ENCODE measurements at regions not wholly inside any gene's neighbourhood (a gene's known extent, or its start where the extent isn't known, plus 50 kb on each side); places are given as distances from the start of the nearest gene placed in this dataset.

GRCh38 chr20:24747010-24747712 is 201.9 kb upstream of the CST7 start:
- Histone ChIP-seq H3K4me3 (no peak overlapping the region), H3K36me3 (no peaks in the 10 kb centered on the region), H3K27me3 (no peaks in the 10 kb centered on the region), H3K9me3 (no peaks in the 10 kb centered on the region), H3K27ac (no peak overlapping the region), H3K4me1 (peaks cover 0 to 26% (median 7%) of the 10 kb centered on the region in 3 donors)
- TF ChIP-seq CTCF (IDR thresholded peaks at IDR 0.05) = no peak
- TF ChIP-seq POLR2A (IDR thresholded peaks at IDR 0.05) = no peak
- 63 to 83% methylated on average over 8 to 9 of the region's 10 CpGs for WGBS, 2 donors
- intact Hi-C loops (cut with DNase I) = no loop called here
- no peak for DNase-seq

- Histone ChIP-seq H3K36me3 (no peaks in the 10 kb centered on the region), H3K4me3 (no peak overlapping the region), H3K27ac (no peak overlapping the region), H3K4me1 (peaks cover 0 to 21% (median 7%) of the 10 kb centered on the region in 3 donors), H3K27me3 (no peaks in the 10 kb centered on the region), H3K9me3 (no peaks in the 10 kb centered on the region)
- WGBS, 2 donors = 57 to 86% methylated on average over 4 of the region's 5 CpGs
- no peak for TF ChIP-seq CTCF (IDR thresholded peaks at IDR 0.05)
- no peak for TF ChIP-seq POLR2A (IDR thresholded peaks at IDR 0.05)
- intact Hi-C loops (cut with DNase I) = no loop called here
- no peak for DNase-seq
These were observed 201.0 kb upstream of the CST7 start for GRCh38 chr20:24747881-24748595.

GRCh38 chr20:24751551-24751950 is 197.5 kb upstream of the CST7 start:
- no peaks in the 10 kb centered on the region for H3K27me3 ChIP-seq
- intact Hi-C loops (cut with DNase I) = no loop called here
- H3K4me1 ChIP-seq = peaks cover 0 to 6% (median 0%) of the 10 kb centered on the region in 3 donors
- H3K27ac ChIP-seq = no peak overlapping the region
- 79 to 95% methylated on average over 4 of the region's 4 CpGs for WGBS, 2 donors
- H3K36me3 ChIP-seq = no peaks in the 10 kb centered on the region
- DNase-seq = no peak
- no peaks in the 10 kb centered on the region for H3K9me3 ChIP-seq
- H3K4me3 ChIP-seq = no peak overlapping the region
- TF ChIP-seq CTCF (IDR thresholded peaks at IDR 0.05) (no peak), POLR2A (IDR thresholded peaks at IDR 0.05) (no peak)

GRCh38 chr20:24752612-24753011 is 196.5 kb upstream of the CST7 start:
- H3K4me1 ChIP-seq = no peaks in the 10 kb centered on the region
- 78 to 92% methylated on average over 2 to 3 of the region's 6 CpGs for WGBS, 2 donors
- no peaks in the 10 kb centered on the region for H3K9me3 ChIP-seq
- no peaks in the 10 kb centered on the region for H3K27me3 ChIP-seq
- TF ChIP-seq POLR2A (IDR thresholded peaks at IDR 0.05) = no peak
- TF ChIP-seq CTCF (IDR thresholded peaks at IDR 0.05) = no peak
- DNase-seq = no peak
- H3K27ac ChIP-seq = no peak overlapping the region
- H3K36me3 ChIP-seq = no peaks in the 10 kb centered on the region
- H3K4me3 ChIP-seq = no peak overlapping the region
- intact Hi-C loops (cut with DNase I) = no loop called here

GRCh38 chr20:24753130-24753529 is 195.9 kb upstream of the CST7 start:
- H3K36me3 ChIP-seq = no peaks in the 10 kb centered on the region
- 80% methylated on average over 1 of the region's 4 CpGs for WGBS, 2 donors
- H3K27me3 ChIP-seq = no peaks in the 10 kb centered on the region
- DNase-seq = no peak
- no peaks in the 10 kb centered on the region for H3K4me1 ChIP-seq
- H3K4me3 ChIP-seq = no peak overlapping the region
- intact Hi-C loops (cut with DNase I) = no loop called here
- no peaks in the 10 kb centered on the region for H3K9me3 ChIP-seq
- no peak overlapping the region for H3K27ac ChIP-seq
- TF ChIP-seq POLR2A (IDR thresholded peaks at IDR 0.05) = no peak
- no peak for TF ChIP-seq CTCF (IDR thresholded peaks at IDR 0.05)

Measured in esophagus squamous epithelium (tissue), 5 donors.